ENCODE measurements at regions not wholly inside any gene's neighbourhood (a gene's known extent, or its start where the extent isn't known, plus 50 kb on each side); places are given as distances from the start of the nearest gene placed in this dataset.

GRCh38 chr22:48863965-48864528 lies 963.6 kb downstream of the BRD1 start:
- no peak for DNase-seq (ENCODE audit: low read depth in 2 of 3, low spot score in 2 of 3)

GRCh38 chr22:48860557-48860956 lies 967.1 kb downstream of the BRD1 start:
- DNase-seq (ENCODE audit: low read depth in 2 of 3, low spot score in 2 of 3) = no peak

DNA sequence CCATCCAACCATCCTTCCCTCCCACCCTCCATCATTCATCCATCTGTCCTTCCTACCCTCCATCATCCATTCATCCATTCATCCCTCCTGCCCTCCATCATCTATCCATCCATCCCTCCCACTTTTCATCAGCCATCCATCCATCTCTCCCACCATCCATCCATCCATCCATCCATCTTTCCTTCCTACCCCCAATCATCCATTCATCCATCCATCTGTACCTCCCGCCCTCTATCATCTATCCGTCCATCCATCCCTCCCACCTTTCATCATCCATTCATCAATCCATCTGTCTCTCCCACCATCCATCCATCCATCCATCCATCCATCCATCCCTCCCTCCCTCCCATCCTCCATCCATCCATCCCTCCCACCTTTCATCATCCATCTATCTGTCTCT lies 968.8 kb downstream of the BRD1 start:
- no peak for DNase-seq (ENCODE audit: low read depth in 2 of 3, low spot score in 2 of 3)

GRCh38 chr22:48858121-48858520 lies 969.6 kb downstream of the BRD1 start:
- no peak for DNase-seq (ENCODE audit: low read depth in 2 of 3, low spot score in 2 of 3)

DNA sequence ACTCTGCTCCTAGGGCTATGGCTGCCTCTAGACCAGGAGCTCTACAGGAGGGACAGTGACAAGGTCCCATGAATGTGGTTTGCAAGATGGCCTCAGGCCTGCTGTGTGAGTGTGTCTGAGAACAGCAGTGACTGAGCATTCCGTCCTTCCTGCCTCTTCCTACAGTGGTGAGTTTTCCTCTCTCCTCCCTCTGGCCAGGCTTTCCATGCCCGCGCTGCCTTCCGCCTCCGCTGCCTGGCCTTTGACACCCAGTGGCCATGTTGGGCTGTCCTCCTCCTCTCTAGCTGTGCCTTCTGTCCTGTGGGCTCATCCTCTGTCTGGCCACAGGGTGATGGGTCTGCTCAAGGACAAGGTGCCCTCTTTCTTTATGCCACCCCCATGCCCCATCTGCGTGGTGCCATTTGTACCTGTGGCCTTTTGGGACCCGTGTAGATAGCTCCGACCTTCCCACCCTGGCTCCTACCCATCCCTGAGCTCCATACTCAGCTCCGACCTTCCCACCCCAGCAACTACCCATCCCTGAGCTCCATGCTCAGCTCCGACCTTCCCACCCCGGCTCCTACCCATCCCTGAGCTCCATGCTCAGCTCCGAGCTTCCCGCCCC lies 970.4 kb downstream of the BRD1 start:
- no peak for DNase-seq (ENCODE audit: low read depth in 2 of 3, low spot score in 2 of 3)

- no peak for DNase-seq (ENCODE audit: low read depth in 2 of 3, low spot score in 2 of 3)
Measured at GRCh38 chr22:48856308-48856615, 971.4 kb downstream of the BRD1 start.

DNA sequence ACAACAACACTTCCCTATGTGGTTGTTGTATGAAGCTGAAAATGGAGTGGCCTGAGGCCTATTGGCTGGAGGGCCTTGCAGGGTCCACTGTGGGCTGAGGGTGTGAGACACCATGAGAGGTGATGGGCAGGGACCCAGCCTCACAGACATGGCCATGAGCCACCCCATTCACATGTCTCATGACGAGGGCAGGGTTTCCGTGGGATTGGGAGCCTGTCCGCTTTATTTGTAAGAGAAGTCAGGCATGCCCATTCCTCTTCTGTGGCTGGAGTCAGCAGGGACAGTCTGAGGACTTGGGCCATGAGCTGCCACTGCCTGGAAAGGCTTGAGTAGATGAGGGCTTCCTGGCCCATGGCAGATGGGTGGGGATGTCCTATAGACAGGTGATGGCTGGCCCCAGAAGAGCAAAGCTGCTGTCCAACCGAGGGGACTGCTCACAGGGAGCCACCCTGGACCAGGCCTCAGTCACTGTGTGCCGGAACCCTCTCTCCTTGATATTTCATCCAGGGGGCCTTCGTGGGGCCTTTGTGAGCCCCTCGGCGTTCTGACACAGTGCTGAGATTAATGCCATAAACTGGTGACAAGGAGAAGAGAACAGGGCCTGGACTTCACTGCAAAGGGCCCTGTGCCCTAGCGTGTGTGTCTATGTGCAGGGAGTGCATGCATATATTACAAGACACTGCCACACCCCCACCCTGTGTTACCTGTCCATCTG lies 971.9 kb downstream of the BRD1 start:
- DNase-seq (ENCODE audit: low read depth in 2 of 3, low spot score in 2 of 3) = no peak

- DNase-seq (ENCODE audit: low read depth in 2 of 3, low spot score in 2 of 3) = no peak
Measured at GRCh38 chr22:48855013-48855412, 972.7 kb downstream of the BRD1 start.

DNA sequence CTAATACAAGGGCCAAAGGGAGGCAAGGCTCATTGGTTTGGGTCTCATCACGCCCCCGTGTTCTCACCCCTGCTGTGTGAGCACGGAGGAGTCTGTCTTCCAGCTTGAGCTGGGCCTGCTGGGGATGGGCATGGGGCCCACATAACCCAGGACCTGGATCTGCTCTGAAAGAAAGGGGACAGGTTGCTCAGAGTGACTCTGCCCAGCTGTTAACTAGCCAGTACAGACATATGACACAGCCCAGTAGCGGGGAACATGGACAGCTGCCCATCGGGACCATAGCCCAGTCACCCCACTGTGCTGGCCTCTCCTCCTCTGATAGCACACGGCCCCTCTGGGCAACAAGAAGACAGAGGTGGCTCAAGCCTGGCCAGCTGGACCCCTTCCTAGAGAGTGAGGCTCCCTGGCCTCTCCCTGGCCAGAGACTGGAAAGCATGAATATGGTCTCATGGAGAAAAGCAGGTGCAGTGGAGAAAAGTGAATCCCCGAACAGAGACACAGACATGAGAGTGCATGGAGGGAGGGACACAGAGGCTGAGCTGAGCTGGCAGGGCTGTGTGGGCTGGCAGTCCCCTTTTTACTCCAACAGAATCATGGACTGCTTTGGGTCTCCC lies 973.9 kb downstream of the BRD1 start:
- no peak for DNase-seq (ENCODE audit: low read depth in 2 of 3, low spot score in 2 of 3)

DNA sequence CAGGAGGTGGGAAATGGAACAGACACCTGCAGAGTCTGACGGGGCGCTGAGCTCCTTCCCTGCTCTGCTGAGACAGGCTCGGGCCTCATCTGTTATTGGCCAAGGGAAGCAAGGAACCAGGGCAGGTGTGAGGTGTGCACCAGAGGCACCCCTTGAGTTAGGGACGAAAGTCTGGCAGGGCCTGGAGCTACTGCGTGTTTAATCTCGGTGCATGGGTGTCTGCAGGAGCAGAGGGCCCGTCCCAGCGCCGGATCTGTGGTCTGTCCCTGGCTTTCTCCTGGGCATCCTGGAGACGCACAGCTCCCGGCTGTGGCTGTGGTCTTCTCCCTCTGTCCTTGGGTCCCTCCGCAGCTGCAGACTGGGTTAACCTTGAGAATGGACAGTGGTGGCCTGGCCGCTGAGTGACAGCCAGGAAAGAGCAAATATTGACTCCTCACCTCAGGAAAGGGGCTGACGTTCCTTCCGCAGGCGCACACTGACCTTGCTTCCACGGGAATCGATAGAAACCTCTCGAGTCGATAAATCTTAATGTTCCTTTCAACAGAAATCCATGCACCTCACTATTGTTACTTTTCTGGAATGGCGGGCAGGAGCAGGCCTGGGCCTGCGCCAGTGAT lies 975.6 kb downstream of the BRD1 start:
- DNase-seq (ENCODE audit: low read depth in 2 of 3, low spot score in 2 of 3) = no peak

GRCh38 chr22:48850658-48851287 lies 976.9 kb downstream of the BRD1 start:
- DNase-seq (ENCODE audit: low read depth in 2 of 3, low spot score in 2 of 3) = no peak

GRCh38 chr22:48849963-48850657 lies 977.6 kb downstream of the BRD1 start:
- no peak for DNase-seq (ENCODE audit: low read depth in 2 of 3, low spot score in 2 of 3)

DNA sequence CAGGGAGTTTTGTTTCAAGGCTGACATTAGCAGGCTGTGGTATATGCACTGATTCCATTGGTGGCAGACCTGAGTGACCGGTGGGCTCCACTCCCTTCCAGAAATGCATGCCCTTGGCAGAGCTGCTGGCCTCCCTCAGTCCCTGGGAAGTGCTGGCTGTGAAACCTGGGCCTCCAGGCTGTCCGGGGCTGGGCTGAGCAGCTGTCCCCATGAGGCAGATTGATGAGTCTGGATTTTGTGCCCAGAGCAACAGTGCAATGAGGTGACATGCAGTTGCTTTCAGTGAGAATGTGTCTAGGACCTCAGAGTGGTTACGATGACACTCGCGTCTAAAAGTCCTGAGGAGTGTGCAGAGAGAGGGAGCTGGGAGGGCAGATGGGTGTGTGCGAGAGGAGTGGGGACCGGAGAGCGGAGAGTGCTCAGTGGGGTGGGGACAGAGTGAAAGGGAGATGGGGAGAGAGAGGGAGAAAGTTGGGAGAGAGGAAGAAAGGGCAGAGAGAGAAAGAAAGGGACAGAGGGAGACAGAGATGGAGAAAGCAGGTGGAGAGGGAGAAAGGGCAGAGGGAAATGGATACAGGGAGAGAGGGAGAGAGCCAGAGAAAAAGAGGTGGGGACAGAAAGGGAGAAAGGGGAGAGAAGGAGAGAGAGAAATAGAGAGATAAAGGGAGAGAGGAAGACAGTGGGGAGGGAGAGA lies 978.3 kb downstream of the BRD1 start:
- no peak for DNase-seq (ENCODE audit: low read depth in 2 of 3, low spot score in 2 of 3)

GRCh38 chr22:48846200-48846599 lies 981.5 kb downstream of the BRD1 start:
- DNase-seq (ENCODE audit: low read depth in 2 of 3, low spot score in 2 of 3) = no peak

DNA sequence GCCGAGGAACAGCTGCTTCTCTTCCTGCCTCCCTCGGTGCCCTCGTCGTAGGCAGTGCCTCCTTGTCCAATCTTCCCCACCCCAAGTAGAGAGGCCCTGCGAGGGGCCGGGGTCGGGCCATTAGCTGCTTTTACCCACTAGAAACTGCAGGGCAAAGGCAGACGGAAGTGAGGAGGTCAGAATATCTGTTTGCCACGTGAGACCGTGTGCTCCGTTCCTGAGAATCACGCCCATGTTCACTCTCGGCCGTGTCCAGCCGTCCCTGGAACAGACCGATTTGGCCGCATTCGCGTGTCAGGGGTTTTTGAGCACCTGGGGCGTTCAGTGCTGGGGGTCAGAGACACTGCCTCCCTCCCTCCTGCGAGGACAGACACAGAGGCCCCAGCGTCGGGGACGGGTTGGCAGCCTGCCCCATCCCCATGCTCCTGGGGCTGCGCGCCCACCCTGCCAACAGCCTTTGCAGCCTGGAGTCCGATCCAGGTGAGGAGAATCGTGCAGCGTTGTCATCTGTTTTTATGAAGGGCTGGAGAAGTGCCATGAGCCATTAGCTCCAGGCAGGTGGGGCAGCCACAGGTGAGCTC lies 982.2 kb downstream of the BRD1 start:
- DNase-seq (ENCODE audit: low read depth in 2 of 3, low spot score in 2 of 3) = no peak

GRCh38 chr22:48844056-48844675 lies 983.5 kb downstream of the BRD1 start:
- DNase-seq (ENCODE audit: low read depth in 2 of 3, low spot score in 2 of 3) = no peak

DNA sequence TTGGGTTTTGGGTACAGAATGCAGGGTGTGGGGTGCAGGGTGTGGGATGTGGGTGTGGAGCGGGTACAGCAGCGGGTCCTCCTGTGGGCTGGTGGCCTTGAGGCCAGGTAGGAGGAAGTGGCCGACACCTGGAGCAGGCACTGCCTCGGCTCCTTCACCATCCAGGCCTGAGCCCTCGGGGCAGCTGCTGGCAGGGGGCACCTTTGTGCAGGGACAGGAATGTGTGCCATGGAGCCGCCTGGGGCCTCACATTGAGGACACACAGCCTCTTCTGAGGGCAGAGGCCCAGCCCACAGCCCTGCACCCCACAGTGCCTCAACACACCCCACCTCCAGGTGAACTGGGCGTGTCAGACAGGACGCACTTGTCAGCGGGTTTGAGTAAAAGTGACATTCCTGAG lies 984.0 kb downstream of the BRD1 start:
- no peak for DNase-seq (ENCODE audit: low read depth in 2 of 3, low spot score in 2 of 3)

GRCh38 chr22:48842976-48843375 lies 984.7 kb downstream of the BRD1 start:
- DNase-seq (ENCODE audit: low read depth in 2 of 3, low spot score in 2 of 3) = no peak

DNA sequence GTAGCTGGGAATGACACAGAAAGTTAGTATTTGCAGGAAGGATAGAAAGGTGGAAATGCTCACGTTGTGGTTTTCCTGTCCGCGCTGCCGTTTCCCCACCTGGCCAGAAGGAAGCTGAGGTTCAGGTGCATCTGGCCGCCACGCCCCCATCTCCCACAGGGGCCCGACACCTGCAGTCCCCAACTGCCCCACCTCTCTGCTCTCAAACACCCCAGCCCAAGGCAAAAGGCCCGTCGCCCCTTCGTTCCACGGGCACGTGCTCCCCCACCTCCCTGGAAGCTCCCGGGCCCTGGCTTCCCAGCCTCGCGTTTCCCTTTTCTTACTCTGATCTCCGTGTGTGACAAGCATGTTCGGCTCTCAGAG lies 985.1 kb downstream of the BRD1 start:
- DNase-seq (ENCODE audit: low read depth in 2 of 3, low spot score in 2 of 3) = no peak

Measured in hematopoietic multipotent progenitor cell (in vitro differentiated cells).